ENCODE measurements at regions not wholly inside any gene's neighbourhood (a gene's known extent, or its start where the extent isn't known, plus 50 kb on each side); places are given as distances from the start of the nearest gene placed in this dataset.

GRCh38 chr1:199522936-199523335 lies 504.6 kb upstream of the NR5A2 start:
- Histone ChIP-seq H3K27ac (ENCODE audit: control insufficient read depth, insufficient read depth) (no peak overlapping the region), H4K20me1 (ENCODE audit: control insufficient read depth, insufficient read depth) (no peaks in the 10 kb centered on the region), H3K79me2 (ENCODE audit: control insufficient read depth, insufficient read depth, low read length) (no peaks in the 10 kb centered on the region), H3K36me3 (ENCODE audit: control insufficient read depth in 2 of 2, insufficient read depth in 2 of 2, low read length in 1 of 2) (no peaks in the 10 kb centered on the region), H3K4me3 (no peak overlapping the region), H2AFZ (ENCODE audit: control insufficient read depth, low read depth, low read length) (no peak overlapping the region), H3K9ac (ENCODE audit: control insufficient read depth, insufficient read depth, low read length) (no peak overlapping the region), H3K4me2 (ENCODE audit: control insufficient read depth, insufficient read depth) (no peak overlapping the region), H3K27me3 (replicated peaks in 1 of 2; ENCODE audit: control insufficient read depth in 2 of 2, insufficient read depth in 2 of 2, low read length in 1 of 2) (no peaks in the 10 kb centered on the region), H3K9me3 (replicated peaks; ENCODE audit: control insufficient read depth, insufficient read depth, low read length) (no peaks in the 10 kb centered on the region), H3K4me1 (ENCODE audit: control insufficient read depth, insufficient read depth, low read length) (no peaks in the 10 kb centered on the region)
- ChIA-PET SMC1A (ENCODE audit: uncharacterized antibody, unreplicated experiment) (no interaction called here), RAD21 (ENCODE audit: unreplicated experiment) (no interaction called here), CTCF (no interaction called here), POLR2A (no interaction called here)
- WGBS (ENCODE audit: insufficient coverage, insufficient replicate concordance, low lambda C conversion rate, missing lambda C conversion rate), result 17% methylated on average over 2 of the region's 2 CpGs
- in situ Hi-C loops (cut with MboI) (no loop called here), intact Hi-C loops (cut with micrococcal nuclease; ENCODE audit: unreplicated experiment) (no loop called here)
- TF ChIP-seq ATF7 (IDR thresholded peaks at IDR 0.05; ENCODE audit: low read depth), result no peak
- TF ChIP-seq ZBTB40 (IDR thresholded peaks at IDR 0.05; ENCODE audit: borderline replicate concordance), result no peak
- no peak for TF ChIP-seq CBX5 (IDR thresholded peaks at IDR 0.05; ENCODE audit: low read depth)
- no peak for TF ChIP-seq CHD1 (IDR thresholded peaks at IDR 0.05; ENCODE audit: low read depth, low read length)
- TF ChIP-seq WRNIP1 (IDR thresholded peaks at IDR 0.05; ENCODE audit: borderline replicate concordance, low read depth, low read length), result no peak
- no peak for TF ChIP-seq NFYB (IDR thresholded peaks at IDR 0.05; ENCODE audit: insufficient read depth, low read depth, low read length)
- TF ChIP-seq MEF2B (IDR thresholded peaks at IDR 0.05; ENCODE audit: partially characterized antibody, poor library complexity, severe bottlenecking), result no peak
- TF ChIP-seq FOS (IDR thresholded peaks at IDR 0.05; ENCODE audit: borderline replicate concordance, extremely low read depth, insufficient read length), result no peak
- FAIRE-seq, result no peak
- no TSS peak for BruUV-seq (replicated peaks)
- DNase-seq (ENCODE audit: low read depth, low spot score), result no peak
- no peak for ATAC-seq
